D341Med (cell line): ENCODE measurements at regions not wholly inside any gene's neighbourhood (a gene's known extent, or its start where the extent isn't known, plus 50 kb on each side); places are given as distances from the start of the nearest gene placed in this dataset.

Source experiments
- DNase-seq: peaks from one replicate; pipeline ENCODE4 v3.0.0; 2012; ENCODE audit warnings: low spot score

- no peak for DNase-seq
Measured at GRCh38 chr20:60430516-60431001, 472.3 kb downstream of the CDH26 start.

- no peak for DNase-seq
Measured at GRCh38 chr20:60431349-60431748, 473.1 kb downstream of the CDH26 start.

GRCh38 chr20:60437418-60437817 is 479.2 kb downstream of the CDH26 start:
- DNase-seq = no peak

- DNase-seq = no peak
Measured at GRCh38 chr20:60446267-60447111, 488.3 kb downstream of the CDH26 start.

- DNase-seq = no peak
Measured at GRCh38 chr20:60447703-60448102, 489.5 kb downstream of the CDH26 start.

- no peak for DNase-seq
Measured at GRCh38 chr20:60453388-60454246, 495.4 kb downstream of the CDH26 start.

- no peak for DNase-seq
Measured at GRCh38 chr20:60454491-60454890, 496.3 kb downstream of the CDH26 start.

- no peak for DNase-seq
Measured at GRCh38 chr20:60455272-60455671, 497.0 kb downstream of the CDH26 start.

- no peak for DNase-seq
Measured at GRCh38 chr20:60459212-60459611, 501.0 kb downstream of the CDH26 start.

- DNase-seq = no peak
Measured at GRCh38 chr20:60461993-60462392, 503.8 kb downstream of the CDH26 start.

- DNase-seq = no peak
Measured at GRCh38 chr20:60463798-60464197, 505.6 kb downstream of the CDH26 start.

GRCh38 chr20:60465439-60465838 is 507.2 kb downstream of the CDH26 start:
- DNase-seq = no peak

- DNase-seq = no peak
Measured at GRCh38 chr20:60465993-60466686, 507.9 kb downstream of the CDH26 start.

GRCh38 chr20:60466687-60467022 is 508.4 kb downstream of the CDH26 start:
- no peak for DNase-seq

GRCh38 chr20:60467078-60467477 is 508.9 kb downstream of the CDH26 start:
- DNase-seq = no peak

- no peak for DNase-seq
Measured at GRCh38 chr20:60467771-60468170, 509.5 kb downstream of the CDH26 start.

- DNase-seq = no peak
Measured at GRCh38 chr20:60469829-60470228, 511.6 kb downstream of the CDH26 start.

- DNase-seq = no peak
Measured at GRCh38 chr20:60470366-60470765, 512.1 kb downstream of the CDH26 start.

GRCh38 chr20:60473211-60473610 is 515.0 kb downstream of the CDH26 start:
- no peak for DNase-seq

- DNase-seq = no peak
Measured at GRCh38 chr20:60474385-60474910, 516.2 kb downstream of the CDH26 start.

- DNase-seq = no peak
Measured at GRCh38 chr20:60476045-60476444, 517.8 kb downstream of the CDH26 start.

GRCh38 chr20:60477958-60478357 is 519.7 kb downstream of the CDH26 start:
- no peak for DNase-seq
